ENCODE measurements at regions not wholly inside any gene's neighbourhood (a gene's known extent, or its start where the extent isn't known, plus 50 kb on each side); places are given as distances from the start of the nearest gene placed in this dataset.

DNA sequence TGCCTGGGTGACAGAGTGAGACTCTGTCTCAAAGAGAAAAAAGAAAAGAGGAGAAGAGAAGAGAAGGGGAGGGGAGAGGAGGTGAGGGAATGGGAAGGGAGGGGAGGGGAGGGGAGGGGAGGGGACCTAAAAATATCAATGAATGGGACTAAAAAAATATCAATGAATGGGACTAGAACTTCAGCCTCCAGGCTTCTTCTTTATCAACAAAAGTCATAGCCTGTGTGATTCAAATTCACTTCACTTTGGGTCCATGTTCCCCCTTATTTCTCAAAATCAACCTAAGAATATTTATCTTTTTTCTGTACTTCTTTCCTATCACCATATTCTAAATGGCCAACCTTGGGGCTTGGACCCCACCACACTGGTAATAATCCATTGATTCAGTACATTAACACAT, 92.1 kb upstream of the PIK3C3 start:
- no peaks in the 10 kb centered on the region for H3K9me3 ChIP-seq
- no peaks in the 10 kb centered on the region for H3K27me3 ChIP-seq (ENCODE audit: low read depth)
- no peak for DNase-seq (ENCODE audit: low spot score in 2 of 2)
- peaks cover 23% of the 10 kb centered on the region for H3K4me1 ChIP-seq
- in situ Hi-C loops (cut with MboI; ENCODE audit: low sequenced_read_pairs), result no loop called here
- no peaks in the 10 kb centered on the region for H3K36me3 ChIP-seq (replicated peaks)
- H3K4me3 ChIP-seq, result no peak overlapping the region

DNA sequence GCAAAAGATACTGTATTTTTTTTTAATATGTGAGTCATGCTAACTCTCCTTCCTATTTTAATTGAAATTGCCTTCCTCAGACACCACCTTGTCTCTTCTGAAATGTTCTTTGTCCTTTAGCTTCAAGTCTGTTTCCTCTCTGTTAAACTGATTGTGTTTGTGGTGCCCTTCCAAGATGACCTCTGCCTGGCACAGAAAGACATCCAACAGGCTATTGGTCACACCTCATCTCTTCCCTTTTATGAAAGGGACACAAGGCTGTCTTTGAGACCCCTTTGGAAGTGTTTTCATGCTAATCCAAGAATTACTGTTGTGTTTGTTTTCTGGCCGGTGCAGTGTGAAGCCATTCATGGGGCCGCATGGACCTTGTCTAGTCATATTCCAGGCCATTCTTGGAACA, 94.0 kb upstream of the PIK3C3 start:
- H3K4me1 ChIP-seq, result peaks cover 23% of the 10 kb centered on the region
- in situ Hi-C loops (cut with MboI; ENCODE audit: low sequenced_read_pairs), result no loop called here

DNA sequence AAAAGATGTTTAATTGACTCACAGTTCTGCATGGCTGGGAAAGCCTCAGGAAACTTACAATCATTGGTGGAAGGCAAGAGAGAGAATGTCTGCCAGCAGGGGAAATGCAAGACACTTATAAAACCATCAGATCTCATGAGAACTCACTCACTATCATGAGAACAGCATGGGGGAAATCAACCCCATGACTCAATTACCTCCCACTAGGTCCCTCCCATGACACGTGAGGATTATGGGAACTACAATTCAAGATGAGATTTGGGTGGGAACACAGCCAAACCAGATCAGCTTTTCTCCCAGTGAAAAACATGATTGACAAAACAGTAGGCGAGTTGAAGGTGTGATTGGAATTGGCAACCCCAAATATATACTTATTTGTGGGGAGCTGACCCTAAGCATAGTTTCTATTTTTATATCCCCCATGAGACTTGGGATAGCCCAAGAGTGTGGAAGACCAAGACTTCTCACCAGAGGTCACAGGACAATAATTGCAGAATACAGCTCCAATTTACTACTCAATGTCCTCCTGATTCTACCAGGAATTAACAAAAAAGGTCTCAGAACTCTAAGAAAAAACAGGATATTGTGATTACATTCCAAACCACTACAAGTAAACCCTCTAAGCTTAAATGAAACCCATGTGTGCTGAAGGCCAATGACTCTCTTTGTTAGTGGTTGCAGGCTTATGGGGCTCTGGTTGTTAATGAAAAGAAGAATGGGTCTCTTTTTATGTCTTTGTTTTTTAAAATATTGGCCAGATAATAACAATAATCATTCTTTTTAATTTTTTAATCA, 96.1 kb upstream of the PIK3C3 start:
- H3K27me3 ChIP-seq (ENCODE audit: low read depth), result no peaks in the 10 kb centered on the region
- in situ Hi-C loops (cut with MboI; ENCODE audit: low sequenced_read_pairs), result no loop called here
- H3K36me3 ChIP-seq (replicated peaks), result no peaks in the 10 kb centered on the region
- H3K4me3 ChIP-seq, result no peak overlapping the region
- H3K9me3 ChIP-seq, result no peaks in the 10 kb centered on the region
- peaks cover 16% of the 10 kb centered on the region for H3K4me1 ChIP-seq
- no peak for DNase-seq (ENCODE audit: low spot score in 2 of 2)

More for the DNA sequence above, 94.0 kb upstream of the PIK3C3 start:
- no peak for DNase-seq (ENCODE audit: low spot score in 2 of 2)
- no peaks in the 10 kb centered on the region for H3K9me3 ChIP-seq
- H3K27me3 ChIP-seq (ENCODE audit: low read depth), result no peaks in the 10 kb centered on the region
- no peaks in the 10 kb centered on the region for H3K36me3 ChIP-seq (replicated peaks)
- no peak overlapping the region for H3K4me3 ChIP-seq

DNA sequence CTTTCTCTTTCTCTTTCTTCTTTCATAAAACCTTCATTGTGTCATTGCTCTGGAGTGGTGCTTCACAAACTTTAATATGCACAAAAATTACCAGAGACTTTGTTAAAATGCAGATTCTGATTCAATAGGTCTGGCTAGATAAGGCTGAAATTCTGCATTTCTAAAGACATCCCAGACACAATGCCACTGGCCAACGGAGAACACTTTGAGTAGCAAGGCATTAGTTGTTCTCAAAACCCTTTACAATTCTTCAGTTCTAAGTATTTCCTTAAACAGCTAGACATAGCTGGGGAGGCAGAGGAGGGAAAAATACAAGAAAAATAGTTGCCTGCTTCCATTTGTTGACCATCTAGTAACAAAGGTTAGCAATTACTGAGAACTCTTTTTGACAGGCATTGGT, 101.8 kb upstream of the PIK3C3 start:
- no peaks in the 10 kb centered on the region for H3K27me3 ChIP-seq (ENCODE audit: low read depth)
- H3K4me3 ChIP-seq, result no peak overlapping the region
- DNase-seq (ENCODE audit: low spot score in 2 of 2), result peak; percentile 65 to 93
- in situ Hi-C loops (cut with MboI; ENCODE audit: low sequenced_read_pairs), result no loop called here
- H3K9me3 ChIP-seq, result 0 out of 2 replicates have a peak, but pooled peaks cover 2% of the 10 kb centered on the region
- peaks cover 42% of the 10 kb centered on the region for H3K4me1 ChIP-seq
- H3K36me3 ChIP-seq (replicated peaks), result no peaks in the 10 kb centered on the region

DNA sequence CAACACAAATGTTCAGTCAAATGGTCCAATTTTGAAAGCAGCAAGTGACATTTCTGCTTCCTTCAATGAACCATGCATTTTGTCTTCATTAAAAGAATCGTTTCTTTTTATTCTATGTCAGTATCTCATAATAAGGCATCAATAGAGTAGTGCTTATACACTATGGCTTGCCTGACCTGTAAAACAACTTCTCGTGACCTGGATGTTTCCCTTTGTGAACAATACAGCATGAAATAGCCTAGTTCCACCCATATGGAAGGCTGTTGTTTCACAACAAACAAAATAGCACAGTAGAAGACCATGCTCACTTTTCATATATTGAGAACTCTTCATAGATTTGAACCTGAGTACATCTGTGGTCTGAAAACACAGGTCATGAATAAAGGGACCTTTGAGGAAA, 104.3 kb upstream of the PIK3C3 start:
- H3K27me3 ChIP-seq (ENCODE audit: low read depth), result no peaks in the 10 kb centered on the region
- in situ Hi-C loops (cut with MboI; ENCODE audit: low sequenced_read_pairs), result no loop called here
- peaks cover 43% of the 10 kb centered on the region for H3K4me1 ChIP-seq
- 0 out of 2 replicates have a peak, but pooled peaks cover 2% of the 10 kb centered on the region for H3K9me3 ChIP-seq
- no peak overlapping the region for H3K4me3 ChIP-seq
- no peak for DNase-seq (ENCODE audit: low spot score in 2 of 2)
- H3K36me3 ChIP-seq (replicated peaks), result no peaks in the 10 kb centered on the region

DNA sequence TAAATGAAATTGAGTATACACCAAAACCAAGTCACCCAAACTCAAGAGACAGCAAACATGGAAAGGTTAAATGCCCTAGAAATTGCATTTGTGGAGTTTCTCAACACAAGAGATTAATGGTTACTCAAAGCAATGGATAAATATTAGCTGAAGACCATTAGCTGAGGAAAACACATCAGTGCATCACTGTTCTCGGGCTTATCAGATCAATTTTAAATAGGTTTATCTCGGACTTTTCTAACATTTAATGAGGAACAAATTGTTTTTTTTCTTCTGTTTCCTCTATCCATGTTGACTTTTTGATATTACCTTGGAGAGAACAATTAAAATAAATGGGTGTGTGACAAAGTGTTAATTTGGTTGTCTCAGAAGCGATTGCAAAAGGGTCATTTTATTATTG, 105.4 kb upstream of the PIK3C3 start:
- no peaks in the 10 kb centered on the region for H3K36me3 ChIP-seq (replicated peaks)
- no peak for DNase-seq (ENCODE audit: low spot score in 2 of 2)
- H3K4me3 ChIP-seq, result no peak overlapping the region
- H3K9me3 ChIP-seq, result 0 out of 2 replicates have a peak, but pooled peaks cover 2% of the 10 kb centered on the region
- no peaks in the 10 kb centered on the region for H3K27me3 ChIP-seq (ENCODE audit: low read depth)
- in situ Hi-C loops (cut with MboI; ENCODE audit: low sequenced_read_pairs), result no loop called here
- H3K4me1 ChIP-seq, result peaks cover 43% of the 10 kb centered on the region

DNA sequence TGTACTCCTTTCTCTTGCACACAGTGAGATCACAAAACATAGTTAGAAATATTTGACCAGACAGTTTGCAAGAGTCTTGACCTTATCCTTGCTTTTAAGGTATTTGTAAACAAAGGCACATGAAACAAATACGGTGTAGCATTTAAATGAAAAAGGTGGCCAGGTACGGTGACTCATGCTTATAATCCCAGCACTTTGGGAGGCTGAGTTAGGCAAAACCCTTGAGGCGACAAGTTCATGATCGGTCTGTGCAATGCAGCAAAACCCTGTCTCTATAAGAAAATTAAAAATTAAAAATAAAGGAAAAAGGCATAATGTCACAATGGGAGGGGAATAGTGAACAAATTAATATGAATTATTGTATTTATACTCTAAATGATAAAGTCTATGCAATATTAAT, 109.5 kb upstream of the PIK3C3 start:
- H3K36me3 ChIP-seq (replicated peaks), result no peaks in the 10 kb centered on the region
- no peaks in the 10 kb centered on the region for H3K9me3 ChIP-seq
- H3K4me1 ChIP-seq, result peaks cover 14% of the 10 kb centered on the region
- H3K4me3 ChIP-seq, result no peak overlapping the region
- no peak for DNase-seq (ENCODE audit: low spot score in 2 of 2)
- in situ Hi-C loops (cut with MboI; ENCODE audit: low sequenced_read_pairs), result no loop called here
- no peaks in the 10 kb centered on the region; the same call in 1 of the 2 replicates for H3K27me3 ChIP-seq (ENCODE audit: low read depth)

DNA sequence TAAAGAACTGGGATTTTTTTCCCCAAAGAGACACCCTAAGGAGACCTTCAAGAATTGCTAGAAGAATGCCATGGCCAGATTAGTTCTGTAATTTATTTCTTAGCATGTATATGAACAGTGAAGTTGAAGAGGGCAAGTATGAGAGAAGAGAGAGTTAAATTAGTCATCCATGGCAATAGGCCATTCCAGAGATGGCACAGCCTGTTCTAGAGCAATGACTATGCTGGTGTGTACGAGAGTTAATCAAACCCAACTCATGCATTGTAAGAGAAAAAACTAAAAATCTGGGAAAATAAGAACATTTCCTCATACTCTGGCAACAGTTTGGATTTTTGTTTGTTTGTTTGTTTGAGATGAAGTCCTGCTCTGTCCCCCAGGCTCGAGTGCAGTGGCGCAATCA, 112.1 kb upstream of the PIK3C3 start:
- no peaks in the 10 kb centered on the region; the same call in 1 of the 2 replicates for H3K27me3 ChIP-seq (ENCODE audit: low read depth)
- H3K4me1 ChIP-seq, result no peaks in the 10 kb centered on the region
- in situ Hi-C loops (cut with MboI; ENCODE audit: low sequenced_read_pairs), result no loop called here
- no peak for DNase-seq (ENCODE audit: low spot score in 2 of 2)
- H3K4me3 ChIP-seq, result no peak overlapping the region
- no peaks in the 10 kb centered on the region for H3K9me3 ChIP-seq
- no peaks in the 10 kb centered on the region for H3K36me3 ChIP-seq (replicated peaks)

DNA sequence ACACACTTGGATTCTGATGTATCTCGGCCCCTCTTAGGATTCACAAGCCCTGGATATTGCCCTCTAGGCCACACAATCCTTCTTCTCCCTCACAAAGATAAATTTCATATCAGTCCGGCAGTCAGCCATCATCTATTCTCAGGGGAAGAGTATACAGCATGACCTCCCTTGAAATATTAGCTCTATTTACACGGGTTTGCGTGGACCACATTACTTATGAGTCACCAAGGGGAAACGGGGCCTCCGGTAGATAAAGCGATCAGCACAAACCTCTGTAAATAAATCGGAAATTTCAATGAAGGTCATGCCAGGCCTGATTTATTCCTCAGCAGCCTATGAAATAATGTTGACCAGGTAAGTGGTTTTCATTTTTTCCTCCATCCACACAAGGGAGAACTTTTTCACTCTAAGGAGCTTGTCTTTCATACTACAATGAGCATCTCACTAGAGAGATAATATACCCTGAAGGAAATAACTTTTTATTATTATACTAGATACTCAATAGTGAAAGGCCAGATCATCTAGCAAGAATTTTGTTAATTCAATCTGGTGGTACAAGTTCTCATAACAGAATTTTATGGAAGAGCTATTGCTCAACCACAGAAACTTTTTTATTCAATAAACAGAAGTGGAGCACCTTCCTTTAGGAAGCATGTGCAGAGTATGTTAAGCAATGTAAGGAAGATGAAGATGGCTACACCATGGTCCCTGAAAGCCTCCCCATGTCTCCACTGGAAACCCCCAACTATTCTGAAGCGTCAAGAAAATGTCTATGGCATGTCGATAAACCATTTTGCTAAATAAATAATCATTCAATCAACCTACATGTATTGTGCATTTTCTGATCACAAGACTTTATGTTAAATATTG, 125.2 kb upstream of the PIK3C3 start:
- Histone ChIP-seq H3K4me3 (no peak overlapping the region), H3K4me1 (peaks cover 3% of the 10 kb centered on the region), H3K27me3 (ENCODE audit: low read depth) (no peaks in the 10 kb centered on the region), H3K9me3 (no peaks in the 10 kb centered on the region; the same call in 1 of the 2 replicates), H3K36me3 (replicated peaks) (no peaks in the 10 kb centered on the region)
- in situ Hi-C loops (cut with MboI; ENCODE audit: low sequenced_read_pairs), result no loop called here
- no peak for DNase-seq (ENCODE audit: low spot score in 2 of 2)

DNA sequence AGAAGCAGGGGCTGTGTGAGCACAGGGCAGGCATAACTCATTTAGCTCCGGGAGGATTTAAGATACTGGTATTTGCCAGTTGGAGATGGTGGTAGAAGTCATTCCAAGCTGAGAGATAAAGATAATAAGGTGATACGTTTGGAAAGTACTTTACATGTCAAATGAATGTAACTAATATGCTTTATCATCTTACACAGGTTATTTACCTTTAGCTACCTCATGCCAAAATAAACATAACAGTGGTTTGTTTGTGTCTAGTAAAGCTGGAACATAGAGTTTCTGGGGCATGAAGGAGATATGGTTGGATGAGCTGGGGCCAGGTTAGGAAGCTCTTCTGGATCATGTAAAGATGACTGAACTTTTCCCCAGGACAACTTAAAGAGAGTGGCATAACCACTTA, 126.9 kb upstream of the PIK3C3 start:
- no peak overlapping the region for H3K4me3 ChIP-seq
- no peak for DNase-seq (ENCODE audit: low spot score in 2 of 2)
- H3K9me3 ChIP-seq, result no peaks in the 10 kb centered on the region; the same call in 1 of the 2 replicates
- peaks cover 3% of the 10 kb centered on the region for H3K4me1 ChIP-seq
- H3K36me3 ChIP-seq (replicated peaks), result no peaks in the 10 kb centered on the region
- no peaks in the 10 kb centered on the region for H3K27me3 ChIP-seq (ENCODE audit: low read depth)
- in situ Hi-C loops (cut with MboI; ENCODE audit: low sequenced_read_pairs), result no loop called here

DNA sequence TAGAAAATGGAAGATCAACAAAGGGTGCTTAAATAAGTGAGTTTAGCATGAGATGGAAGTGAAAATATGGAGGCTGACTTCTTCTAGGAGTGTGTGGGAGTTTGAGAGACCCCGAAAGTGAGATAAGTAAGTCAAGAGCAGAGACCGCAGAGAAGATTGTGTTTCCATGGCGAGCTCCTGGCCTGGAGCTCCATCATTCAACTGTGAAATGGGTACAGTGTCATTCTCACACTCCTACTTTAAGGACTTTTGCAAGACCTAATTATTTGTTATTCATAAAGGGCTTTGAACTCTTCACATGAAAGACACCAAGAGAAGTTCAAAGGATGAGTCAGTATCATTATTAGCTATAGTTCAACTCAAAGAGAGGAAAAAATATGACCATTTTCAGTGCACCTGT, 134.2 kb upstream of the PIK3C3 start:
- in situ Hi-C loops (cut with MboI; ENCODE audit: low sequenced_read_pairs), result no loop called here
- 0 out of 2 replicates have a peak, but pooled peaks cover 2% of the 10 kb centered on the region for H3K27me3 ChIP-seq (ENCODE audit: low read depth)
- H3K4me3 ChIP-seq, result no peak overlapping the region
- no peaks in the 10 kb centered on the region for H3K9me3 ChIP-seq
- H3K36me3 ChIP-seq (replicated peaks), result no peaks in the 10 kb centered on the region
- DNase-seq (ENCODE audit: low spot score in 2 of 2), result no peak
- no peaks in the 10 kb centered on the region for H3K4me1 ChIP-seq

DNA sequence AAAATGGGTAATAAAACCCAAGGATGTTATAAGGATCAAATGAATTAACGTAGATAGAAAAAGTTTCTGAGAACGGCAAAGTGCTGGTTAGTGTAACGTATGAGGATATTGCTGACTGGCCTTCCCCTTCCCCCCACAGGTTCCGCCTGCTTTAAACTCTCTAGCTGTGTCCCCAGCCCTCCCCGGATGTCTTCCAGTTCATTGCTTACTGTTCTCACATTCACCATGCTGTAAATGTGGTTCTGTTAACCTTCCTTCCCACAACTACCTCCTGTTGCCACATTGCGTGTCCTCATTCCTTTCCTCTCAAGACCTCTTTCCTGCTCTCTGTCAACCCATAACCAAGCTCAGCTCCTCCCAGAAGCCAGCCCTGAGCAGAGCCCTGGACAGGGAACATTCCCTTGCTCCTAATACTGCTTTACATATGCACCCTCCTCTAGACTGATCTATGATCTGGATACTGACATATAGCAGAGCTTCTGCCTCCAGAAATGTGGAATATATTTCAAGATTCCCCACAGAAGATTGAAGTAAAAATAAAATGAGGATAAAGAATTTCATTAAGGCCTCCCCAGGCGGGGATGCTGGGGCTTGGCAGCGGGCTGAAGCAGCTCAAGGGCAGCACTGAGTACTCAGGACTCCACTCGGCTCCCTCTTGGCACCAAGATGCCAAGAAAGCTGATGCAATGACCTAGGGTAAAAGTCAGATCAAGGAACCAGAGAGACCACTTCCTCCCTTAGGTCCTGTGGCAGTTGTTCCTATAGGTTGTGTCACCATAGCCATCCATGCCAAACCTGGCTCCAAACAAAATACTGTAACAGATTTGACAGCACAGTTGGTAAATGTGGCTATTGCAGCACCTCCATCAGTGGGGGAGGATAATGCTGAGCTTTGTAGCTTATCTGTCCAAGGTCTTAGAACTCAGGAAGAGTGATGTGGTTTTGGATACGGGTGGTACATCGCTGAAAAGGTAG, 136.4 kb upstream of the PIK3C3 start:
- Histone ChIP-seq H3K4me3 (no peak overlapping the region), H3K4me1 (no peaks in the 10 kb centered on the region), H3K9me3 (no peaks in the 10 kb centered on the region), H3K36me3 (replicated peaks) (no peaks in the 10 kb centered on the region), H3K27me3 (ENCODE audit: low read depth) (0 out of 2 replicates have a peak, but pooled peaks cover 2% of the 10 kb centered on the region)
- DNase-seq (ENCODE audit: low spot score in 2 of 2), result no peak
- in situ Hi-C loops (cut with MboI; ENCODE audit: low sequenced_read_pairs), result no loop called here

DNA sequence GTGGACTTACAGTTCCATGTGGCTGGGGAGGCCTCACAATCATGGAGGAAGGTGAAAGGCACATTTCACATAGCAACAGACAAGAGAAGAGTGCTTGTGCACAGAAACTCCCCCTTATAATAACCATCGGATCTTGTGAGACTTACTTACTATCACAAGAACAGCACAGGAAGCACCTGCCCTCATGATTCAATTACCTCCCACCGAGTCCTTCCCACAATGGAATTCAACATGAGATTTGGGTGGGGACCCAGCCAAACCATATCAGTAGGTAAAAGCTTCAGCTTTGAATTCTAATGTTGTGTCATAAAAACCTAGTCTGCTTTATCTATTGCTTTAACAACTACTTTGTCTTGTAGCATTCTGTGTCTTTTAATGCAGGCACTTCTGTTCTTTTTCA, 140.4 kb upstream of the PIK3C3 start:
- no peaks in the 10 kb centered on the region for H3K27me3 ChIP-seq (ENCODE audit: low read depth)
- H3K9me3 ChIP-seq, result no peaks in the 10 kb centered on the region
- no peak overlapping the region for H3K4me3 ChIP-seq
- H3K4me1 ChIP-seq, result no peaks in the 10 kb centered on the region
- no peaks in the 10 kb centered on the region for H3K36me3 ChIP-seq (replicated peaks)
- in situ Hi-C loops (cut with MboI; ENCODE audit: low sequenced_read_pairs), result no loop called here
- DNase-seq (ENCODE audit: low spot score in 2 of 2), result no peak
